NT2/D1 (cell line): ENCODE measurements at regions not wholly inside any gene's neighbourhood (a gene's known extent, or its start where the extent isn't known, plus 50 kb on each side); places are given as distances from the start of the nearest gene placed in this dataset.

Experiments
- DNase-seq: peaks from one replicate; pipeline ENCODE4 v3.0.0-alpha.2; 2011; ENCODE audit warnings: low read depth, low spot score
- H3K27me3 ChIP-seq: 2 replicates; pipeline ENCODE4 v1.6.0; 2011; ENCODE audit warnings: mild to moderate bottlenecking; ENCODE audit not compliant: insufficient read length, insufficient read depth
- H3K36me3 ChIP-seq: 2 replicates; pipeline ENCODE4 v1.6.1; 2011; ENCODE audit warnings: mild to moderate bottlenecking, low read length, mixed read lengths; ENCODE audit not compliant: insufficient read depth, insufficient read length
- H3K4me1 ChIP-seq: 2 replicates; pipeline ENCODE4 v1.5.1; 2011; ENCODE audit not compliant: insufficient read depth, insufficient read length
- H3K4me3 ChIP-seq: 2 replicates; pipeline ENCODE4 v1.5.1; 2011; ENCODE audit warnings: low read depth; ENCODE audit not compliant: insufficient read length
- H3K9ac ChIP-seq: 2 replicates; pipeline ENCODE4 v1.6.0; 2011; ENCODE audit warnings: low read depth; ENCODE audit not compliant: insufficient read length
- H3K9me3 ChIP-seq: 2 replicates; pipeline ENCODE4 v1.5.1; 2011; ENCODE audit warnings: mild to moderate bottlenecking, low read length; ENCODE audit not compliant: insufficient read depth
- SUZ12 ChIP-seq: IDR thresholded peaks from 2 replicates; pipeline ENCODE4 v1.6.1; 2011; ENCODE audit not compliant: insufficient read length, insufficient read depth; ENCODE audit errors: extremely low read depth
- YY1 ChIP-seq: IDR thresholded peaks from 2 replicates; pipeline ENCODE4 v1.6.1; 2011; ENCODE audit not compliant: insufficient read length, insufficient read depth
- ZNF274 ChIP-seq: IDR thresholded peaks from 2 replicates; pipeline ENCODE4 v1.6.1; 2011; ENCODE audit warnings: mild to moderate bottlenecking, low read depth, low read length

GRCh38 chr2:150643114-150643725 is 155.8 kb upstream of the RND3 start:
- no peaks in the 10 kb centered on the region for H3K27me3 ChIP-seq
- H3K4me3 ChIP-seq, result no peak overlapping the region
- H3K4me1 ChIP-seq, result no peaks in the 10 kb centered on the region
- no peak overlapping the region for H3K9ac ChIP-seq
- no peaks in the 10 kb centered on the region for H3K36me3 ChIP-seq
- TF ChIP-seq ZNF274, result no peak
- TF ChIP-seq YY1, result no peak
- TF ChIP-seq SUZ12, result no peak
- no peak for DNase-seq
- no peaks in the 10 kb centered on the region for H3K9me3 ChIP-seq

GRCh38 chr2:150640039-150640438 is 152.6 kb upstream of the RND3 start:
- Histone ChIP-seq H3K4me3 (no peak overlapping the region), H3K9me3 (no peaks in the 10 kb centered on the region), H3K27me3 (no peaks in the 10 kb centered on the region), H3K4me1 (no peaks in the 10 kb centered on the region), H3K36me3 (no peaks in the 10 kb centered on the region), H3K9ac (no peak overlapping the region)
- DNase-seq, result no peak
- no peak for TF ChIP-seq SUZ12
- TF ChIP-seq YY1, result no peak
- no peak for TF ChIP-seq ZNF274

GRCh38 chr2:150639383-150639782 is 151.9 kb upstream of the RND3 start:
- H3K9ac ChIP-seq, result no peak overlapping the region
- DNase-seq, result no peak
- H3K9me3 ChIP-seq, result no peaks in the 10 kb centered on the region
- no peaks in the 10 kb centered on the region for H3K27me3 ChIP-seq
- no peaks in the 10 kb centered on the region for H3K4me1 ChIP-seq
- no peak overlapping the region for H3K4me3 ChIP-seq
- no peak for TF ChIP-seq SUZ12
- no peak for TF ChIP-seq ZNF274
- TF ChIP-seq YY1, result no peak
- H3K36me3 ChIP-seq, result no peaks in the 10 kb centered on the region

- TF ChIP-seq YY1 (no peak), ZNF274 (no peak), SUZ12 (no peak)
Measured at GRCh38 chr2:150631236-150631821, 143.9 kb upstream of the RND3 start.

GRCh38 chr2:150630587-150631235 is 143.2 kb upstream of the RND3 start:
- H3K9me3 ChIP-seq, result no peaks in the 10 kb centered on the region
- no peaks in the 10 kb centered on the region for H3K4me1 ChIP-seq
- no peaks in the 10 kb centered on the region for H3K36me3 ChIP-seq
- no peak for TF ChIP-seq ZNF274
- TF ChIP-seq SUZ12, result no peak
- no peak for TF ChIP-seq YY1
- DNase-seq, result no peak
- no peak overlapping the region for H3K4me3 ChIP-seq
- H3K27me3 ChIP-seq, result no peaks in the 10 kb centered on the region
- H3K9ac ChIP-seq, result no peak overlapping the region

More at GRCh38 chr2:150631236-150631821, 143.9 kb upstream of the RND3 start:
- H3K4me3 ChIP-seq, result no peak overlapping the region
- no peaks in the 10 kb centered on the region for H3K4me1 ChIP-seq
- no peak for DNase-seq
- no peaks in the 10 kb centered on the region for H3K27me3 ChIP-seq
- no peak overlapping the region for H3K9ac ChIP-seq
- H3K36me3 ChIP-seq, result no peaks in the 10 kb centered on the region
- H3K9me3 ChIP-seq, result no peaks in the 10 kb centered on the region

GRCh38 chr2:150627526-150627925 is 140.1 kb upstream of the RND3 start:
- H3K36me3 ChIP-seq, result no peaks in the 10 kb centered on the region
- no peak overlapping the region for H3K9ac ChIP-seq
- TF ChIP-seq SUZ12 (no peak), ZNF274 (no peak), YY1 (no peak)
- no peak overlapping the region for H3K4me3 ChIP-seq
- H3K27me3 ChIP-seq, result no peaks in the 10 kb centered on the region
- no peaks in the 10 kb centered on the region for H3K9me3 ChIP-seq
- no peaks in the 10 kb centered on the region for H3K4me1 ChIP-seq
- no peak for DNase-seq

- H3K9ac ChIP-seq, result no peak overlapping the region
Measured at GRCh38 chr2:150626934-150627411, 139.5 kb upstream of the RND3 start.

More at GRCh38 chr2:150626934-150627411, 139.5 kb upstream of the RND3 start:
- no peak overlapping the region for H3K4me3 ChIP-seq
- no peaks in the 10 kb centered on the region for H3K36me3 ChIP-seq
- H3K27me3 ChIP-seq, result no peaks in the 10 kb centered on the region
- no peak for DNase-seq
- H3K4me1 ChIP-seq, result no peaks in the 10 kb centered on the region
- TF ChIP-seq YY1, result no peak
- no peaks in the 10 kb centered on the region for H3K9me3 ChIP-seq
